HG03354 (cell line): ENCODE measurements at regions not wholly inside any gene's neighbourhood (a gene's known extent, or its start where the extent isn't known, plus 50 kb on each side); places are given as distances from the start of the nearest gene placed in this dataset.
"Not testable (repeated sequence)": the region's sequence is repeated elsewhere in the genome, so short reads cannot be mapped to it uniquely, and the experiment has no call there.

Source experiments
- ATAC-seq: cut with Tn5 transposase; IDR thresholded peaks from one replicate; pipeline ENCODE4 v1.9.1; 2021; ENCODE audit warnings: mild to moderate bottlenecking; ENCODE audit not compliant: unreplicated experiment, poor library complexity, severe bottlenecking

GRCh38 chr7:24169077-24169624 lies 114.8 kb upstream of the NPY start:
- ATAC-seq, result no peak

GRCh38 chr7:24171951-24172350 lies 112.0 kb upstream of the NPY start:
- ATAC-seq, result not testable (repeated sequence)

- ATAC-seq, result no peak
These were observed 111.1 kb upstream of the NPY start for GRCh38 chr7:24172856-24173255.

- ATAC-seq, result no peak
These were observed 108.4 kb upstream of the NPY start for GRCh38 chr7:24175603-24176002.

GRCh38 chr7:24178811-24179570 lies 105.0 kb upstream of the NPY start:
- no peak for ATAC-seq

GRCh38 chr7:24191362-24191761 lies 92.6 kb upstream of the NPY start:
- ATAC-seq, result no peak

GRCh38 chr7:24192053-24192452 lies 91.9 kb upstream of the NPY start:
- ATAC-seq, result no peak

- ATAC-seq, result no peak
These were observed 91.3 kb upstream of the NPY start for GRCh38 chr7:24192691-24193090.

- ATAC-seq, result no peak
These were observed 86.1 kb upstream of the NPY start for GRCh38 chr7:24197852-24198251.

GRCh38 chr7:24199978-24200377 lies 84.0 kb upstream of the NPY start:
- no peak for ATAC-seq

GRCh38 chr7:24200407-24200966 lies 83.5 kb upstream of the NPY start:
- no peak for ATAC-seq

- ATAC-seq, result no peak
These were observed 82.8 kb upstream of the NPY start for GRCh38 chr7:24201226-24201625.

- ATAC-seq, result no peak
These were observed 71.9 kb upstream of the NPY start for GRCh38 chr7:24212073-24212472.

GRCh38 chr7:24213311-24213710 lies 70.7 kb upstream of the NPY start:
- no peak for ATAC-seq

GRCh38 chr7:24214670-24215069 lies 69.3 kb upstream of the NPY start:
- no peak for ATAC-seq

- ATAC-seq, result no peak
These were observed 67.3 kb upstream of the NPY start for GRCh38 chr7:24216576-24217125.

GRCh38 chr7:24221500-24221899 lies 62.5 kb upstream of the NPY start:
- ATAC-seq, result no peak

GRCh38 chr7:24227068-24227467 lies 56.9 kb upstream of the NPY start:
- ATAC-seq, result peak; percentile 59

GRCh38 chr7:24227603-24228359 lies 56.2 kb upstream of the NPY start:
- ATAC-seq, result peak; percentile 90

- no peak for ATAC-seq
These were observed 54.3 kb upstream of the NPY start for GRCh38 chr7:24229481-24230226.
